ENCODE measurements at regions not wholly inside any gene's neighbourhood (a gene's known extent, or its start where the extent isn't known, plus 50 kb on each side); places are given as distances from the start of the nearest gene placed in this dataset.

GRCh38 chr11:96713301-96713700 is 323.5 kb downstream of the JRKL start:
- TF ChIP-seq CTCF (IDR thresholded peaks at IDR 0.05) (no peak), EZH2 (IDR thresholded peaks at IDR 0.05; ENCODE audit: borderline replicate concordance, insufficient read depth, low read depth, low read length, poor library complexity, severe bottlenecking) (no peak)
